HG02981 (cell line): ENCODE measurements at regions not wholly inside any gene's neighbourhood (a gene's known extent, or its start where the extent isn't known, plus 50 kb on each side); places are given as distances from the start of the nearest gene placed in this dataset.
"Not testable (repeated sequence)": the region's sequence is repeated elsewhere in the genome, so short reads cannot be mapped to it uniquely, and the experiment has no call there.

Experiments
- ATAC-seq: cut with Tn5 transposase; IDR thresholded peaks from one replicate; pipeline ENCODE4 v1.9.1; 2021; ENCODE audit warnings: mild to moderate bottlenecking, moderate library complexity; ENCODE audit not compliant: unreplicated experiment

DNA sequence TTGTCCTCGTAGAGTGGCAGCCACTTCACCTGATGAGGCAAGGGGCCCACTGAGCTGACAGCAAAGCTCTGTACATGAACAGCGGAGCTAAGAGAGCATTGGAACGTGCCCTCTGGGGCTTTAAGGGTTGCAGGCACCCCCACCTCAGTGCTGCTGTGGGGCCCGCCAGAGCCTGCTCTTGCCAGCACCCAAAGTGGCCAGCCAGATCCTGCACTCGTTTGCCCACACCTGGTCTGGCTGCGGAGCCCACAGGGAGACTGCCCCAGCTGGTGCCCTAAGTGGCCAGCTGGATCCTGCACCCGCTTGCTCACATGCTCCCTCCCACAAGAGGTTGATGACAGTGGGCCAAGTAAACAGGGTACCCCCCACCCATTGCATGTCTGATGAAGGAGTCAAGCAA, 783.4 kb upstream of the MIR17HG start:
- ATAC-seq = no peak

DNA sequence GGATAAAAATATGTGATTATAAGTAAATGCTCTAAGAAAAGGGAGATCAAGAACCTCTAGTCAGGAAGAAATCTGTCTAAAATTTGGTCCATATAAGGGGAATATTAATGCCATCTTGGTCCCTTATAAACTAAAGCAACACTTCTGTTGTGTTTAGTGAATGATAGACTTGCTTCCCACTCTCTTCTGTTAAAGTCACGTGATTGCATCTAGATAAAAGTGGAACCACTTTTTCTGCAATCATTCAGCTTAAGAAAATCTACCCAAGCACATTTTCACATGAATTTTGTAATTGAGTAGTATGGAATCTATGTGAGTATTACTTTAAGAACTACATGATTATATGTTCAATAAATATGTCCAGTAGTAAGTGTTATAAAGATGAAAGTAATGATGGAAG, 782.9 kb upstream of the MIR17HG start:
- no peak for ATAC-seq

DNA sequence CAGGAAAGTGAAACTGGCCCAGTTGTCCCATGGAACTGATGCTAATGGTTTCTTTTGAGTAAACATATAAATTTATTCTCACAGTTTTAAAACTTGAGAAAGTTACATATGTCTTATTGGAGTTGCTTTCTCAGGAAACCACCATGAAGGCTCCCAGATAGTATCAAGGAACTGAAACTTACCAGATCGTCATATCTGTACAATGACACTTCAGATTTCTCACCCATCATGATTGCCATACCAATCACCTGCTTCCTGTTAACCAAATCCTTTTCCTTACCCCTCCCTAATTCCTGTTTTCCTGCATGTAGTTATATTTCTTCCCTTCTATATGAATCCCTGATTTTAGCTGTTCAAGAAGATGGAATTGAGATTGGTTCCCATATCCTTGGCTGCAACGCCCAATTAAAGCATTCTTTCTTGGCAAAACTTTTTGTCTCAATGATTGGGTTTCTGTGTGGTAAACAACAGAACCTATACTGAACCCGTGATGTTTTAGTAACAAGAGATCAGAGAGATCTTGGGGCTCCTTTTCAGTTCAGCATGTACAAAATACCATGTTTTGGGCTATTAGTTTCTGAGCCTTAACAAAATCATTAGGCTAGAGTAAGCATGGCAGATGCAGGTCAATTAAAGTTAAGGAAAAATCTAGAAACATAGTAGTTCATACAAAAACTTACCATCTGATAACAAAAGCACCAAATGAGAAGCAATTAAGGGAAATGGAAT, 781.3 kb upstream of the MIR17HG start:
- ATAC-seq = peak; percentile 73

GRCh38 chr13:90568165-90568564, 779.3 kb upstream of the MIR17HG start:
- ATAC-seq = no peak

GRCh38 chr13:90576067-90576466, 771.4 kb upstream of the MIR17HG start:
- ATAC-seq = no peak

- no peak for ATAC-seq
These were observed 769.8 kb upstream of the MIR17HG start for GRCh38 chr13:90577726-90578125.

GRCh38 chr13:90585392-90585791, 762.1 kb upstream of the MIR17HG start:
- no peak for ATAC-seq

DNA sequence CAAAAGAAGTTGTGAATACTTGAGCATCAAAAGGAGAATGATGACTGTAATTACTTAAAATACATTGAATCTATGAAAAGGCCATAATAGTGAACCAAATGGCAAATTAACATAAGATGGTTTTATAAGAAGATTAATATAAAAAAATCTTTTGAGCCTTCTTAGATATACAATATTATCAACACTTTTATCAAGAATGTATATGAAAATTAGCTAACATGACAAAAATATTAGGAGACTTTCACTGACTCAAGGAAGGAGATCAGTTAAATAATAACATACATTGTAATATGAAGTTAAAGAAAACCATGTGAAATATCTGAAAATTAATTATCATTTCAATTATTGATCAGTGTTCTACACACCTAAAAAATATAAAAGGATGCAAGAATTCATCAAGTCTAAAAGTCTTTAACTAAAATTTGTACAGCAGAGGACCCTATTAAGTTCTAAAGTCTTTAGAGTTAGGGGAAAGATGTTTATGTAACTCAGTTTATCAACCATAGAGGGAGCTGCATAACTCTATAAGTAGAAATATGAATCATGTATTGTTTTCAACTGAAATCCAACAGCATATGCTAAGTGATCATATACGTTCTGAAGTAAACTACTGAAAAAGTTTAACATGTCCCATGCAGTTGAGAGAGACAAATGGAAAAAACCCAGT, 756.1 kb upstream of the MIR17HG start:
- no peak for ATAC-seq

DNA sequence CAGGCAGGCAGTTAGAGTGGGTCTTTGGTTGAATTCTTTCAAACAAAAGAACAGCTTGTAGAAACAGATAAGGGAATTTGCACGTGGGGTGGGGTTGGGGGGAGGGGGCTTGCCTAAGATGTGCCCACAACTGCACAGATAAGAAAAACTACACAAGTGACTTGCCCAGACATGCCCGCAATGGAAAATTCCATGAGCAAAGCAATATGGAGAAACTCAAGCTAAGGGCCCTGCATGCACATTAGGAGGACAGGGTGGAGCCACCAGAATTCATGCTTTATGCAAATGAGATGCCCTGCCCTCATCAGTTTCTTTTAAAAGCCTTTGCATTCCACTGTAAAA, 755.6 kb upstream of the MIR17HG start:
- no peak for ATAC-seq

- ATAC-seq = no peak
These were observed 754.5 kb upstream of the MIR17HG start for GRCh38 chr13:90592943-90593342.

- ATAC-seq = no peak
These were observed 752.8 kb upstream of the MIR17HG start for GRCh38 chr13:90594681-90595080.

DNA sequence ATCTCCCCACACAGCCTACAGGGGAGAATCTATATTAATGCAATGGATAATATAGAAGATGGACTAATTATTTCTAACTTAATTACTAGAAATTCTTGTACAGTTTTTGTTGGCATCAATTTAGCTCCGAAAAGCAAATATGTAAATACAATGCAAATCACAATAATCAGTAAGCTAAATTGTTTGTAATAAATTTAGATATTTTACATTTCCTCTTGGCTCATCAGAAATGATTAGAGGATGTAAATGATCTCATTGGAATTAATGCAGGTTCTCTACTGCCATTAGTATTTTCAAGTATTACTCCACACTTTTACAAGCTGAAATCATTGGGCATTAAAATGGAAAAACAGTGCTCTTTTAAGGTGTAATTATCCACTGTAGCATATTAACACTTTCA, 741.8 kb upstream of the MIR17HG start:
- no peak for ATAC-seq

DNA sequence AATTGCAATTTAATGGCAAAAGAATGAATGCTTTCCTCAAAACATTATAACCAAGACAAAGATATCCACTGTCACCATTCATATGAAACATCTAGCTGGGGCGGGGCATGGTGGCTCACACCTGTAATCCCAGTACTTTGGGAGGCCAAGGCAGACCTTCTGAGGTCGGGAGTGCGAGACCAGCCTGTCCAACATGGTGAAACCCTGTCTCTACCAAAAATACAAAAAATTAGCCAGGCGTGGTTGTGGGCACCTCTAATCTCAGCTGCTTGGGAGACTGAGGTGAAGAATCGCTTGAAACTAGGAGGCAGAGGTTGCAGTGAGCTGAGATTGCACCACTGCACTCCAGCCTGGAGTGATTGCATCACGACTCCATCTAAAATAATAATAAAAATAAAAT, 740.6 kb upstream of the MIR17HG start:
- ATAC-seq = not testable (repeated sequence)

DNA sequence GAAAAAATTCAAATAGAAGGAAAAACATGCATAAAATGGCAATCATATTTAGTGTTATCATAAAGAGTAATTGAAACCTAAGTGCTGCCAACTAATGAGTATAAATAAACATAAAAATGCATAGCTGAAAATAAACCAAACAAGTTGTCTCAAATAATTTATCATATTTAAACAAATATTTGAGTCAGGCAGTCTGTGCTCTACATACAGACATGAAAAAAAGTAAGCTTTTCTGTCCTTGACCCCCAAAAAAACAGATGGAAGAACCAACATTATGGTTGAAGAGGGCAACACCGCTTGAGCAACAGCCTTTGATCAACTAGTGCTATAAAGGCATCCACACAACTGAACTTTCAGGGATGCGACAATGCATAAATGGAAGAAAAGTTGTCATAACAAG, 735.1 kb upstream of the MIR17HG start:
- ATAC-seq = no peak

DNA sequence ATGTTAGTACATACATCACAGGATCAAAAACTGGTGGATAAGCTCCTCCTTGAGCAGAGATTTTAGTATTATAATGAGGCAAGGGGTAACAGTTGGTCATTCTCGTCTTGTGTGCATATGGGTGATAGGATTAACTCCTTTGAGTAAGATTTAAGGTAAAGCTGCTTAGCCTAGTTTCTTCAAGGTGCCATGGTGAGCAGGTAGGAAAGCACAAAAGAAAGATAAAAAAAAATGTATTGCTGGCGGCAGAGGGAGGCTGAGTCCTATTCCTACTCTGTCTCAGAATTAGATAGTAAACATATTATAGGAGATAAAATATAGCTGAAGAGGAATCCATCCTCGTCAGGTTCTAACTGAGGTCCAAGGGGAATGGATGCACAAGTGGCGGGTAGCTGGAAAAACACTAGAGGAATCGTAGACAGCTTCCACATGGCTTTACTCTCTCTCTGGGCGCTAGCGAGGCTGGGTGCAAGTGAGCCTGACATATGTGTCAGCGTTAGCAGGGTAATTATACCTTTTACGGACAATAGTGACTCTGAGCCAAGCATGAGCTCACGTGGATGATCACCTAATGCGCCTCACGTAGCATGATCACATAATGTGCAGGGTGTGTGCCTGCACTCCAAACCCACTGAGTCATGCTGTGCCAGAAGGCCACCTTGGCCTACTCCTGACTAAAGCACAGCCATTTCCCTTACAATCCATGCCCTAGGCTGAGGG, 734.3 kb upstream of the MIR17HG start:
- ATAC-seq = no peak

DNA sequence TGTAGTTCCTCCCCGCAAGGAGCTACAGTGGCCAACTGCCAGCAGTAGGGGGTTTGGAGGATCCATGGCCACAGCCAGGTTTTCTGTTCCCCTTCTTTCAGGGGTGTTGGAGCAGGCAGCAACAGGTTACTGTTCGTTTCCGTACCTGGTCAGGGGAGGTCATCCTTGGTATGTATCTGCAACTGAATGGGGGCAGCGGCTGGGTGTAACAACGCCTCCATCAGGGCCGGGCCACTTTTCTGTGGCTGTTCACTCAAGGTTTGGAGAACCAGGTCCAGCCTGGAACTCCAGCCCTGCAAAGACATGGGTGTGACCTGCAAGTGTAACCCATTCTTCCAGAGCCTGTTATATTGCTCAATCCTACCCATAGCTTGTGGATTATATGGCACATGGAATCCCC, 732.3 kb upstream of the MIR17HG start:
- ATAC-seq = no peak

GRCh38 chr13:90615767-90616166, 731.7 kb upstream of the MIR17HG start:
- no peak for ATAC-seq

DNA sequence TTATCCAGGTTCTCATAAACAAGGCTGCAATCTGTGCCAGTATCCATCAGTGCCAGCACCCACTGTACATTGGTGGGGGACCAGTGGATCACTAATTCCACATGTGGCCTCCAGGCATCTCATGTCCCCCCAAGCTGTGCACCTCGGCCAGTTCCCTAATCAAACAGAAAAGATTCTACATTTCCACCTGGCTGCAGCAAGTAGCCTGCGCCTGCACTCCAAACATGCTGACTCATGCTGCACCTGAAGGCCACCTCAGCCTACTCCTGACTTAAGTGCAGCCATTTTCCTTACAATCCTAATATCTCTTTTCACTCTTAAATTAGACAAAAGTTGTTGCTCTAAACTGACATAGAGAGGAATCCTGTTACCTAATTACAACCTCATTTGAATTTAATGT, 729.4 kb upstream of the MIR17HG start:
- no peak for ATAC-seq

DNA sequence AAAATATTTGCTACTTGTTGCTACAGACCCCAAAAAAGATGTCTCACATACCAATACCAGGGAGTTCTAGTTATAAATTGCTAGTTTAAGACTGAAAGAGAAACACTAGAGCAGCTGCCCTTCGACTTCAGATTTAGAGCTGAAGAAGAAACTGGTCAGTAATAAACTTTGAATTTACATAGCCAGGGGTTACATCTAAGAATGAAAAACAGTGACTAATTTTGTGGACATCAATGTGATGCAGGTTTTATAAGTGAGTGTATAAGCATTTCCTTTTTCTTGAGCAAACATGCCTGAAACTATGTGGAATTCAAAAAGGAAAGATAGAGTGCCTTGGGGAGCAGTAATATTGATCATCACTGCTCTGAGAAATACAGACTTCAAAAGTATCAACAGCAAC, 724.9 kb upstream of the MIR17HG start:
- ATAC-seq = no peak

GRCh38 chr13:90623318-90624011, 724.0 kb upstream of the MIR17HG start:
- no peak for ATAC-seq

GRCh38 chr13:90627813-90628212, 719.7 kb upstream of the MIR17HG start:
- ATAC-seq = no peak

- ATAC-seq = no peak
These were observed 719.0 kb upstream of the MIR17HG start for GRCh38 chr13:90628471-90628870.
